ENCODE measurements at regions not wholly inside any gene's neighbourhood (a gene's known extent, or its start where the extent isn't known, plus 50 kb on each side); places are given as distances from the start of the nearest gene placed in this dataset.
"Not testable (repeated sequence)": the region's sequence is repeated elsewhere in the genome, so short reads cannot be mapped to it uniquely, and the experiment has no call there.

- ATAC-seq (no peak), DNase-seq (no peak)
- intact Hi-C loops (cut with DNase I) = no loop called here
Observed at GRCh38 chr12:126282691-126283090, 1217.5 kb downstream of the AACS start.

- DNase-seq (no peak), ATAC-seq (no peak)
- intact Hi-C loops (cut with DNase I) = no loop called here
Observed at GRCh38 chr12:126286203-126286602, 1221.0 kb downstream of the AACS start.

- intact Hi-C loops (cut with DNase I) = no loop called here
- no peak for DNase-seq
- no peak for ATAC-seq
Observed at GRCh38 chr12:126290456-126290855, 1225.2 kb downstream of the AACS start.

- intact Hi-C loops (cut with DNase I); DNase-seq; ATAC-seq: not testable (repeated sequence)
Observed at GRCh38 chr12:126291987-126292386, 1226.8 kb downstream of the AACS start.

- no peak for ATAC-seq
- intact Hi-C loops (cut with DNase I) = no loop called here
Observed at GRCh38 chr12:126295652-126296051, 1230.4 kb downstream of the AACS start.

GRCh38 chr12:126309278-126309677, 1244.0 kb downstream of the AACS start:
- DNase-seq = no peak
- intact Hi-C loops (cut with DNase I) = no loop called here
- no peak for ATAC-seq

More at GRCh38 chr12:126295652-126296051, 1230.4 kb downstream of the AACS start:
- DNase-seq = no peak

- no peak for ATAC-seq
- intact Hi-C loops (cut with DNase I) = no loop called here
- no peak for DNase-seq
Observed at GRCh38 chr12:126312457-126312856, 1247.2 kb downstream of the AACS start.

- no peak for ATAC-seq
- intact Hi-C loops (cut with DNase I) = no loop called here
- DNase-seq = no peak
Observed at GRCh38 chr12:126316411-126316810, 1251.2 kb downstream of the AACS start.

- intact Hi-C loops (cut with DNase I) = no loop called here
- ATAC-seq (no peak), DNase-seq (no peak)
Observed at GRCh38 chr12:126337556-126338441, 1272.6 kb downstream of the AACS start.

GRCh38 chr12:126342866-126343265, 1277.6 kb downstream of the AACS start:
- no peak for ATAC-seq
- intact Hi-C loops (cut with DNase I) = no loop called here
- DNase-seq = no peak

- intact Hi-C loops (cut with DNase I) = no loop called here
- DNase-seq (no peak), ATAC-seq (no peak)
Observed at GRCh38 chr12:126343321-126343720, 1278.1 kb downstream of the AACS start.

GRCh38 chr12:126346087-126346486, 1280.9 kb downstream of the AACS start:
- no peak for ATAC-seq
- intact Hi-C loops (cut with DNase I) = no loop called here
- DNase-seq = no peak

GRCh38 chr12:126347421-126347820, 1282.2 kb downstream of the AACS start:
- no peak for DNase-seq
- ATAC-seq = no peak
- intact Hi-C loops (cut with DNase I) = no loop called here

- DNase-seq = no peak
- ATAC-seq = no peak
- intact Hi-C loops (cut with DNase I) = no loop called here
Observed at GRCh38 chr12:126349383-126349782, 1284.1 kb downstream of the AACS start.

GRCh38 chr12:126353604-126354003, 1288.4 kb downstream of the AACS start:
- intact Hi-C loops (cut with DNase I) = no loop called here
- ATAC-seq (no peak), DNase-seq (no peak)

GRCh38 chr12:126354633-126355032, 1289.4 kb downstream of the AACS start:
- intact Hi-C loops (cut with DNase I) = no loop called here
- no peak for DNase-seq
- no peak for ATAC-seq

- intact Hi-C loops (cut with DNase I) = no loop called here
- ATAC-seq = no peak
- no peak for DNase-seq
Observed at GRCh38 chr12:126355346-126355745, 1290.1 kb downstream of the AACS start.

- ATAC-seq (no peak), DNase-seq (no peak)
- intact Hi-C loops (cut with DNase I) = no loop called here
Observed at GRCh38 chr12:126358806-126359205, 1293.6 kb downstream of the AACS start.

- ATAC-seq = no peak
Observed at GRCh38 chr12:126359216-126359615, 1294.0 kb downstream of the AACS start.

GRCh38 chr12:126361804-126362203, 1296.6 kb downstream of the AACS start:
- DNase-seq (no peak), ATAC-seq (no peak)
- intact Hi-C loops (cut with DNase I) = no loop called here

More at GRCh38 chr12:126359216-126359615, 1294.0 kb downstream of the AACS start:
- DNase-seq = no peak
- intact Hi-C loops (cut with DNase I) = no loop called here

- DNase-seq = no peak
- no peak for ATAC-seq
- intact Hi-C loops (cut with DNase I) = no loop called here
Observed at GRCh38 chr12:126362493-126362892, 1297.3 kb downstream of the AACS start.
